GM18873 (cell line): ENCODE measurements at regions not wholly inside any gene's neighbourhood (a gene's known extent, or its start where the extent isn't known, plus 50 kb on each side); places are given as distances from the start of the nearest gene placed in this dataset.
"Not testable (repeated sequence)": the region's sequence is repeated elsewhere in the genome, so short reads cannot be mapped to it uniquely, and the experiment has no call there.

Experiments used
- ATAC-seq: cut with Tn5 transposase; IDR thresholded peaks from one replicate; pipeline ENCODE4 v1.9.1; 2021; ENCODE audit warnings: mild to moderate bottlenecking, moderate library complexity, moderate number of reproducible peaks; ENCODE audit not compliant: unreplicated experiment, low FRiP score

DNA sequence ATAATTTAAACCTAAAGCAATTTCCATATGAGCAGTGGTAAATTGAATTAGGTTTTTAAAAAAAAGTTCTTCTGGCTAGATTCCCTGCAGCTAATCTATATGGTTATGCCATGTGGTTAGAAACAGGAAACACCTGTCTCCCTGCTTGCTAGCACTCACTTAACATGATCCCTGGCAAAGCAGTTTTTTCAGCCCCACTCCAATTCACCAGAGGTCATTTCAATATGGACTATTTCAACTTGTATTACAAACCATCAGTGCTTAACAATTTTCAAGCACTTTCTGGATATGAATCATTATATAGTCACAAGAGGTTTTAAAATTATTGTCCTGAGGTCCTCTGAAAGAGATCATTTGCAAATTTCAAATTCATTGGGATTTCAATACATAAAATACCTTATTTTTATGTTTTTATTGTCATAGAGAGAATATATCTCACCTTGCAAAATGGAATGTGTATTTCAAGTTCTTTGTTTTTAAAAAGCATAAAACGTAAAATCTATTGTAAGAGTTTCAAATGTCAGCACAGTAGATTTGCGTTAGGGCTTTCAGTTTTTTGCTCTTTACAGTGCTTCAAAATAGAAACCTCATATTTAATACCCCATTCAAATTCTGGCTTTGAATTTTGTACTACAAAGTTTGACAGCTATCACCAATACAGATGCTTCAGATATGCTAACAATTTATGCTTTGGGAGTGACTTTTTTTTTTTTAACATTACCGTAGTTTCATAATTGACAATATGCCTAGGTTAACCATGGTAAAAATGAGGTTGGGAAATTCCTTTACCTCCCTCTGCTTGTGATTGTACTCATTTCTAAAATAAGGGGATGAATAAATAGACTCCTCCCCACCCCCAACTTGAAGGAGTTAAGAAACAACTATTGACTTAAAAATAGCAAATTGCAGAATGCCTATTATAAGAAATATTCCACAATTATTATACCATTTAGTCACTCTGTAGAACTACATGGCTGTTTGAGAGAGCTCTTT, 117.5 kb upstream of the HGF start:
- ATAC-seq: peak; percentile 51

DNA sequence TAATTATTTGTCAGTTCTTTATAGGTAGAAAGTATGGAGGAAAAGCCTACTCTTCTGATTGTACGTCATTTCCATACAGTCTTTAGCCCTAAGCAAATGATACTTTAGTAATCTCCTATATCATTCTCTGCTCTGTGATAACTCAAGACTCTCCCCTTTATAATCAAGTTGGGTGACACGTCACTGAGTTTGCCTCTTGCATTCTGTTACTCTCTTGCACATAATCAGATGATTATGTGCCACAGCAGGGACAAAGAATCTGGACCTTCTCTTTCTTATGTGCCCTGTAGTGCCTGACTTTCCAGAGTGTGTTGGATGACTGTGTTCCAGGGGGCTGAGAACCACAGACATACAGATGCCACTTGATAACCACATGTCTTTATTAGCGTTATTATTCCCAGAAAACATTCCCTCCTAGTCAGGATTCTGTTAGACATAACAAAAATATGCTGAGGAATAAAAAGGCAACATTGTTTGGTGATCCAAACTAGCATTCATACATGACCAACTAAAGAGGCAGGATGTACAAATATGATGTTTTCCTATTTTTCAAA, 116.4 kb upstream of the HGF start:
- no peak for ATAC-seq

DNA sequence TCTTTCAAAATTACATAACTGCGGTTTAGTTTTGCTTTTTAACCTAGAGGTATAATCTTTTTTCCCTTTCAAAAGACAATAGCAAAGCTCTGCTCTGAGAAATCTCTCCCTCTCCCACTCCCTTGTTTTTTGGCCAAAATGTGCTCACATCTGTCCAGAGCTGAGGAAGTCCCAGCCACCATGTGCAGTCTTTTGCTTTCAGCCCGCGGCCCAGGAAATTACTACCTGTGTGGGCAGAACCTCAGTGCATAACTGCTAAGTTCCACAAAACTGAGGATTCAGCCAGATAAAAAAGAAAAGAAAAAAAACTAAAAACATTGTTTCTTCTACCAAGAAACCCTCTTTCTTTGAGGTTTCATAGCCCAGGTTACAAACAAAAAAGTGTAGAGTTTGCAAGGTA, 115.0 kb upstream of the HGF start:
- ATAC-seq: no peak

DNA sequence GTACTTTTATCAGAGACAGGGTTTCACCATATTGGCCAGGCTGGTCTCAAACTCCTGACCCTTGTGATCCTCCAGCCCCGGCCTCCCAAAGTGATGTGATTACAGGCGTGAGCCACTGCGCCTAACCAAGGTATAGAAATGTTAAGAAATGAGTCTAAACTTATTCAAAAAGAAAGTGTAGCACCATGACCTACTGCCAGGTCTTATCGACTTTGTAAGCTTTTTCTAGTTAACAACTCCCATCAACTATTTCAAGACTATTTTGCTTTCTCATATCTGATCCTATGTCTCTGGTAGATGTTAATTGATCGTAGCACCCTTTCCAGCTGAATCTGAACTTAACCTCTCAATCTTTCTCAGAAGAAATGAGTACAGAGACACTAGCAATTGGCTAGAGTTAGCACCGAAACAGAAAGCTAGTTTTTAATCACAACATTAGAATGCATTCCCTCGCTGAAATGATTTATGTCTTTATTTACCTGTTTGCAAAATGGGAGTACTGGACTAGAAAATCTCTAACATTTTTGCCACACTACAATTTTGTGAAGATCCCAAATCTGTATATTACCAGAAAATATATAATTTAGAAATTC, 114.0 kb upstream of the HGF start:
- no peak for ATAC-seq

DNA sequence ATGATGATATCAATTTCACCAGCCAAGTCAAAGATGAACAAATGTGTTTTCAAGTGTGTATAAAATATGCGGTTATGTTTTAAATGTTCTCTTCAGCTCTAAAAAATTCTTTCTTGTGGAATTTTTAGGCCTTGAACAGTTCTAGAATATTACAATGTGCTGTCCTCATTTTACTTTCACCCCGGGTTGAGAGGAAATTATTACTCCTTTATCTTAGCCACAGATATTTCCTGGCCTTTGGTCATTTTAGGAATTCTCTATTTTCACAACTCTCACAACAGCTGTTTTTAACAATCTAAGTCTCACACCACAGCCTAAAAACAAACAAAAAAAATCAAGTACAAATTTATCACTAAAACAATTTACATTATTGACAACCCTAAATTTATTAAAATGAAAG, 112.2 kb upstream of the HGF start:
- no peak for ATAC-seq

DNA sequence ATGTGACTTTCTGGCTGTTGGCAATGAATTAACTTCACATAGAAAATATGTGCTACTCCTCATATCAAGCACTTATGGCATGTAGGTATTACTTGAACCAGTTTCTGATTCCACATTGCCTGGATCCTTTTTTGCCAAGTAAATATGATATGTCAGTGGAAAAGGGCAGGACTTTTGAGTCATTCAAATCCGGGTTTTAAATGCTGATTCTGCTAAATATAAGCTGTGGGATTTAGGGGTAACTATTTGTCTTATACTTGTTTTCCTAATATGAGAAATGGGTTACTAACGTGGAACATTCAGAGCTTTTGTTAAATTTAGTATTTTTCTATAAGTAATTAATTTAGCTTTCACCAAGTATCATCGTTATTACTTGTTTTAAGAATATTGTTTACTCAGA, 108.0 kb upstream of the HGF start:
- ATAC-seq: no peak

DNA sequence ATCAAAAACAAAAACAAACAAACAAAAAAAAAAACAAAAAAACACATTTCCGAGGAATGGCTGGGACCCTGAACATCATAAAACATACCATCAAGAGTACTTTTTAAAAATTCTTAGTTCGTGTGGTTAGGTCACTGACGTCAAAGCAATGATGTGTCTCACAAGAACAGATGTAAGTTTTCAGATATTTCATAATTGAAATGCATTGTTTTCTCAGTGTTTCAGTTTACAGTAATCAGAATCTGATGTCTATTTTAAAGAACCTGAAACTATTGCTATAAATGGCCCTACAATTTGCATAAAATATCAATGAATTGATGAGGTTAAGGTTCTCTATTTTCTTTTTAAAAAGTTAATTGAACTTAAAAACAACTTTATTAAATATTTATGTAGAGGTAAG, 103.7 kb upstream of the HGF start:
- ATAC-seq: no peak

DNA sequence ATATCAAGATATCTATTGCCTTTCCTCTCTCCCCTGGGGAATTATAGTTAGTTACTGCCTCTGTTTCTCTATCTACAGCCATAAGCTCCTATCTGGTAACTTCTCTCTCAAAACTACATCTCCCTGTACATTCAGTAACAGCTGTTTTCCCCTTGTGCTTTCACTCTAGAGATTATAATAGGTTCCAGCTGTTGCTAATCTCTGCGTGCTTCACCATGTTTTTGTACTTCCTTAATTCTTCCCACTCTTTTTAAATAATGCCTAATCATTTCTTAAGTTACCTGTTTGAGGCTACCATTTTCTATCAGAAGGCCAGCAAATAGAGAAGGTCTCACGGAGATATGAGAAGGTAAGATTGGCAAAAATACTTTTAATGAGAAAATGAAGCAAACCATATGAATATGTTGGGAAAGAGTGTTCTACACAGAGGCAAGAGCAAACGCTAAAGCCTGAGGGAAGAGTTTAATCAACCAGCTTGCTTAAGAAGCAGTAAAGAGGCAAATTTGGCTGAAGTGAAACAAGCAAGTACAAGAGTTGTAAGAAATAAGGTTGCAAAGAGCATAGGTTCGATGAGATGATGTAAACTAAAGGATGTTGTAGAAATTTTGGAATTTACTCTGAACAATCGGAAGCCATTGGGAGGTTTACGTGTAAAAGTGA, 101.9 kb upstream of the HGF start:
- no peak for ATAC-seq

DNA sequence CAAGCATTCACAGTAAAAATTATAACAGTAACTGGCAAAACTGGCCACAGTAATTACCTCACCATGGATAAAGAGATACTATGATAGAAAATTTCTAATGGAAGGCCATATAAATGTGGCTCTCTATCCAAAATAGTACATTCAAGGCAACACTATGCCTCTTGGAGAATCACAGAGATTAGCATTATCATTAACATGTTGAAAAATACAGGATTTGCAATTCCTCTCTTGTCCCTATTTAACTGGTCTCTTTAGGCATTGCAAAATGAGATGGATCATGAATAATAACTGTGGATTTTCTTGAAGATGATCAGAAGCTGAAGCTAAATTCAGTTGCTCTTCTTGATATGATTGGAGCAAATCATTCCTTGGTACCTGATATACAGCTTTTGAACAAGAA, 100.8 kb upstream of the HGF start:
- ATAC-seq: no peak

DNA sequence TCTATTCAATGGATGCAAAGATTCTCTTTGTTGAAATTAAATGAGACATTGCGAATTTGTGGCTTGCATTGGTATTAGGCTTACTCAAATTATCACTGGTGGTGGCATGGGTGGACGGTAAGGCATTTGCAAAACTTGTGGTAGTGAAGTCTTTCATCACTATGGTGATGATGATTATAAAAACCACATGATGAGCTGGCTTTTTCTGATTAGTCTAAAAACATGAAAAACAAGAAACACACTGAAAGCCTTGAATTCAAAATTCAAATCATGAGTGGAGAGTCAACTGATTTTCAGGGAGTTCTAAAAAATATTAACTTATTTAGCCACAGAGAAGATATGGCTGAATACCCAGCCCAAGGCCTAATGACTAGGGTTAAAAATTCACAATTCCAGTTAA, 99.8 kb upstream of the HGF start:
- ATAC-seq: peak; percentile 45

DNA sequence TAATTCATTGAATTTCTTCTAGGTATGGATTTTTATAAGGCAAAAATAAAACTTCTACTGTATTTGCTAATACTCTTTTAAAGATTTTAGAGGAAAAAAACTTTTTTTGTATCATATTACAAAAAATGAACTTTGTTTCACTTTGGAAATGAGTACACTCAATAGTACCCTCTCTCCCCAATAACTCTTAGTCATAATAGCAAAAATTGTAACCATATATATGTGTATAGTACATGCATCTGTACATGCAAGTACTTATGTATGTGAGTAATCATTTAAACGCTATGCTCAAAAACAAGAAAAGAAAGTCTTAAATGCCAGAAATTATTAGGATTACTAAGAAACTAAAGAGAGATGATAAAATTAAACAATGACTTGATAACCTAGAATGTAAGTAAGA, 95.9 kb upstream of the HGF start:
- ATAC-seq: no peak

DNA sequence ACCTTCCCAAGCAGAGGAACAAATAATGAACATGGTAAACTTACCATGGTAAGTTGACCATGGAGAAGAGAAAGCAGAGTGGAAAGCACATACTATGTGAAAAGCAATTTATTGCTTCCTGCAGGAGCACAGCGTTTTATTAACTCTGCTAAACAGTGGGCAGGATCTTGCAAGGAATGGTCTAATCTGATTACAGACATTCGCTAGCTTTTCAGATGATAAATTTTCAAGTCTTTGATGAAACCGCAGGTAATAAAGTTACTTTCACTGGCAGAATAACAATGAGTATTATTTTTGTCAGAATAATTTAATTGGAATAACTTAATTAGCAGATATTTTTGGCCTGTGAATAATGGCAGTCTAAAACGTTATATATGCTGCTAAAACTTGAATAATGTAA, 89.6 kb upstream of the HGF start:
- no peak for ATAC-seq

DNA sequence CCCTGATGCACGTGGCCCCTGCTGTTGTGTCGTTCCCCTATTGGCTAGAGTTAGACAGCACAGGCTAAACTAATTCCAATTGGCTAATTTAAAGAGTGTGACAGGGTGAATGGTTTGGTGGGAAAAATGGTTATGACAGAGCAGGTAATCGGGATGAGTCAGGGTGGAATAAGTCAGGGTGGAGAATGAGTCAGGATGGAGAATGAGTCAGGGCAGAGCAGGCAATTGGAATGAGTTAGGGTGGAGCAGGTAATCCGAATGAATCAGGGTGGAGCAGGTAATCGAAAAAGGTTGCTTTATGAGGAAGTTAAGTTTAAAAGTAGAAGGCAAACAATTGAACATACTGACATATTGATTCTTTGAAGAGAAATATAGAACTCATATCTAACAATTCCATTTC, 89.0 kb upstream of the HGF start:
- not testable (repeated sequence) for ATAC-seq

DNA sequence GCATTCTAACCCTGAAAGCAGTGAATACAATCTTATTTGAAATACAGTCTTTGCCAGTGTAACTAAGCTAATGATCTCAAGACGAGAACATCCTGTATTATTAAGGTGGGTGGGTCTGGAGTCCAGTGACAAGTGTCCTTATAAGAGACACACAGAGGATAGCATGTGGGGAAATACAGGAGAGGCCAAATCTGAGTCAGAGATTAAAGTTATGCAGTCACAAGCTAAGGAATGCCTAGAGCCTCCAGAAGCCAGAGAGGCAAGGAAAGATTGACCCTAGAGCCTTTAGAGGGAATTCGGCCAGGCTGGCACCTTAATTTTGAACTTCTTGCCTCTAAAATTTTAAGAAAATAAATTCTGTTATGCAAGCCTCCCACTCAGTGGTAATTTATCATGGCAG, 87.5 kb upstream of the HGF start:
- ATAC-seq: no peak

DNA sequence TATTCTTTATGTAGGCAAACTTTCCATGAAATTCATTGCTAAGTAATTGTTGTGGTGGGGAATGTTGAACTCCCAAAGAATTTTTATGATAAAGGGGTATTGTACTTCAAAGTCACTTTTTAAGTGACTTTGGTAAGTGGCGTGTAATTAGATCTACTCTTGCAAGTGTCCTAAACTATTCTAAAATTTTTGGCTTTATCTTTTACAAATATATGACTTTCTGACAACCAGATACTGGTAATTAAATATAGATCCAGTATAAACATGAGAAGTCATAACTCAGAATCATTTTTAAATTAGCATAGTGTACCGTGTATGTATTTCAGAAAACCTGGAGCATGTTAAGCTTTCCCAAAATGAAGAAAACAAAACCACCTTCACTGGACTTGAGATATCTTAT, 84.7 kb upstream of the HGF start:
- no peak for ATAC-seq

DNA sequence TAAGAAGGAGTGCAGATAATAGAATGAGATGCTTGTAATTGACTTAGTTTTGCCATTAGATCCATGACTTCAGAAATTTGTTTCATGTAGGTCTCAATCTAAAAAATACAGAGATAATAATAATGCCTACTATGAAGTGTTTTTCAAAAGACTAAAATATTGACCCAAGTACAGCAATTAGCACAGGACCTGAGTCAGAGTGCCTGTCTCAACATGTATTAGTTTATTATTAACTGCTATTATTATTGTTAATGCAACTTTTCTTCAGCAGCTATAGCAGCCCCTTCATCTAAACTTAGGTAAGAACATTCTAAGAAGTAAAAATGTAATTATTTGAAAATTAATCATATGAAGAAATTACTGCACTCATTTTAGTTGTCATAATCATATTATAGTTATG, 82.9 kb upstream of the HGF start:
- no peak for ATAC-seq

DNA sequence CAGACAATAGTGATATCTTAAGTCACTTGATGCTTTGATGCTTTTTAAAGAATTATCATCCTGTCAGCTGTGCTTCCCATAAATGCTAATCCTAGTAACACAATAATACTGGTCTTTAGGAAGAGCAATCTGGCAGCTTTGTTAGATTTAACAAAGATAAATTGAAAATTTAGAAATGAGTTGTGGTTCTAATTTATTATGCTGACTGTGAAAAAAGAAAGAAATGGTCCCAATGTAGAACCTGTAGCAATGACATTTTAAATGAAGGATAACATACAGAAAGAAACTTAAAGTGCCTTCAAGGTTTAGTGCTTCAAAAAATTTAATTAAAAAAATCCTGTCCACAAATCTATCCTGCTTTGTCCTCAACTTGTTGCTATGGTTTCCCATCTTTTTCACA, 81.6 kb upstream of the HGF start:
- no peak for ATAC-seq

DNA sequence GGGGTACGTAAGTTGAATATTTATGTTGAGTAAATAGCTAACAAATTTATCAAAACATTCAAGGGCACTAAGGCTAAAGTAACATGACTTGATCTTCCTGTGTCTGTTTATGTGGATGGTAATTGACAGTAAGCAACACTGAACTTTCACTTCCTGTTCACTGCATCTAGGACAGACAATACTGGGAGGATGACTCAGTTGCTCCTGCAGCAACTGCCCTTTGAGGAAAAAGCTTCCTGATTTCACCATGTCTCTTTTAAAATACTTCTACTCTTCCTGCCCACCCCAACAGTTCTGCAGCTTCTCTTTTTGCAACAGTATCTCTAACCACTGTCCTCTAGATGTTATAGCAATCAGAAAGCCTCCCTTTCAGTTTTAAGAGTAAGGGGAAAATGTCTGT, 76.6 kb upstream of the HGF start:
- no peak for ATAC-seq

DNA sequence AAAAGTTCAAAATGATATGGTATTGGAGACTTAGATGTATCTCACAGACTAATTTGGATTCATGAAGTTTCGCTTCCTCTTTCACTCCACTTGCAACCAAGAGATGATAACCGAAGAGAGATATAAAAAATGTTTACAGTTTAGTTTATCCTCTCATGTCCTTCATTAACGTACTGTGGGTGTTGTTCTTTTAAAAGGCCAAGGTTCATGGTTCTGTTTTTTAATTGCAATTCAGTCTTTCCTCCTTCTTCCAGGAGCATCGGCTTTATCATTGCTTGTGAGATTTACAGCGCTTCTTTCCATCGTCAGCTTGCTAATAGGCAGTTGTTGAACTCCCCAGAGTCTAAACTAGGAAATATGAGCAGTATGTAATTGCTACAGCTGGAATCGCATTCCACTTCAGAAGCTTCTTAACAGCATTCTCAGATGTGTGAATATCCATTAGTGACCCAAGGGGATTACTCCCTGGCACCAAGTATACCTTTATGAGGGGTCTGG, 75.9 kb upstream of the HGF start:
- peak; percentile 50 for ATAC-seq

DNA sequence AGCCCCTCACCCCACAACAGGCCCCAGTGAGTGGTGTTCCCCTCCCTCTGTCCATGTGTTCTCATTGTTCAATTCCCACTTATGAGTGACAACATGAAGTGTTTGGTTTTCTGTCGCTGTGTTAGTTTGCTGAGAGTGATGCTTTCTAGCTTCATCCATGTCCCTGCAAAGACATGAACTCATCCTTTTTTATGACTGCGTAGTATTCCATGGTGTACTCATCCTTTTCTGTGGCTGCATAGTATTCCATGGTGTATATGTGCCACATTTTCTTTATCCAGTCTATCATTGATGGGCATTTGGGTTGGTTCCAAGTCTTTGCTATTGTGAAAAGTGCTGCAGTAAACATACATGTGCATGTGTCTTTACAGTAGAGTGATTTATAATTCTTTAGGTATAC, 73.8 kb upstream of the HGF start:
- ATAC-seq: not testable (repeated sequence)

DNA sequence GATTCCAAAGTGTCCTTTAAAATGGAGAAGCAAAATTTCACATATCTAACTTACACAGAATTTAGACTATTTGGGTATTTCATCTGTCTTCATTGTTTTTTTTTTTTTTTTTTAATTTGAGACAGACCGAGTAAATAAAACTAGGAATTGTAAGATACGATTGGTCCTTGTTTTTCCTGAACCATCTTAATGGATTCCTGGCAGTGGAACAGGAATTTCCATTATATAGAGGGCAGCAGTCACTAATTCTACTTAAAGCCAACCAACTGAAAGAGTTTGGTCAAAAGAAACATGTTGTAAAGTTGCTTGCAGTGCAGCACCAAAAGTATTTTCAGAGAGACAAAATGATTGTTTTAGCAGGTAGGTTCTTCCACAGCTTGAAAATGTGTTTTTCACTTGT, 72.5 kb upstream of the HGF start:
- ATAC-seq: no peak
